K562 (cell line): ENCODE measurements at regions not wholly inside any gene's neighbourhood (a gene's known extent, or its start where the extent isn't known, plus 50 kb on each side); places are given as distances from the start of the nearest gene placed in this dataset.

Experiments
- CTCF ChIP-seq, 3 experiments: IDR thresholded peaks in 2 of 3; conservative IDR thresholded peaks in 1 of 3; 2 replicates each; pipeline ENCODE4 v1.5.1; 2011 to 2012; ENCODE audit warnings: low read length in 3 of 3, mild to moderate bottlenecking in 3 of 3, control low read depth in 2 of 3, improper control_type of control experiment in 1 of 3, inconsistent platforms in 1 of 3, low read depth in 1 of 3, mixed read lengths in 1 of 3, moderate library complexity in 1 of 3; ENCODE audit not compliant: insufficient read depth in 2 of 3
- DPF2 ChIP-seq: fragments of 450-650 bp; IDR thresholded peaks from 2 replicates; pipeline ENCODE4 v1.6.1; 2016
- FOXJ3 ChIP-seq: sonication (generic); formaldehyde crosslinking; IDR thresholded peaks from 2 replicates; pipeline ENCODE4 v1.4.0; 2020; ENCODE audit warnings: mild to moderate bottlenecking, missing genetic modification reagents
- HDAC6 ChIP-seq: IDR thresholded peaks from 2 replicates; pipeline ENCODE4 v1.6.1; 2012; ENCODE audit warnings: low read depth, mild to moderate bottlenecking, control low read depth, inconsistent platforms, low read length, moderate library complexity
- HNRNPLL ChIP-seq: fragments of 200-400 bp; formaldehyde crosslinking; IDR thresholded peaks from 2 replicates; pipeline ENCODE4 v1.6.1; 2017; ENCODE audit warnings: low read length, low read depth, mild to moderate bottlenecking; ENCODE audit not compliant: poor library complexity, severe bottlenecking
- KAT8 ChIP-seq: fragments of 450-650 bp; IDR thresholded peaks from 2 replicates; pipeline ENCODE4 v1.6.1; 2016; ENCODE audit warnings: low read depth, mild to moderate bottlenecking
- MEF2A ChIP-seq: IDR thresholded peaks from 2 replicates; pipeline ENCODE4 v1.6.1; 2011; ENCODE audit warnings: low read depth, mild to moderate bottlenecking, low read length, moderate library complexity; ENCODE audit not compliant: control insufficient read depth
- NFATC3 ChIP-seq: fragments of 450-650 bp; IDR thresholded peaks from 2 replicates; pipeline ENCODE4 v1.6.1; 2017; ENCODE audit warnings: mild to moderate bottlenecking
- POLR2A ChIP-seq: fragments of 450-650 bp; conservative IDR thresholded peaks from 2 replicates; pipeline ENCODE4 v1.6.1; 2016
- RFX5 ChIP-seq: IDR thresholded peaks from 2 replicates; pipeline ENCODE4 v1.6.1; 2011; ENCODE audit warnings: low read depth, mild to moderate bottlenecking, improper control_type of control experiment, low read length
- SP2 ChIP-seq: IDR thresholded peaks from 2 replicates; pipeline ENCODE4 v1.6.1; 2011; ENCODE audit warnings: mild to moderate bottlenecking, low read depth, low read length, moderate library complexity; ENCODE audit not compliant: poor library complexity, severe bottlenecking; ENCODE audit errors: extremely low read depth
- THAP7 ChIP-seq: fragments of 250-450 bp; sonication (Bioruptor Pico); IDR thresholded peaks from 2 replicates; pipeline ENCODE4 v1.5.0; 2021
- ZNF354B ChIP-seq: fragments of 250-450 bp; sonication (Bioruptor Pico); IDR thresholded peaks from 2 replicates; pipeline ENCODE4 v1.4.0; 2020

GRCh38 chr2:114330594-114330993 is 111.8 kb upstream of the DPP10 start:
- TF ChIP-seq SP2: no peak
- TF ChIP-seq HDAC6: no peak
- TF ChIP-seq HNRNPLL: no peak
- TF ChIP-seq CTCF (IDR thresholded peaks at IDR 0.05 in 2 of 3, conservative IDR thresholded peaks at IDR 0.05 in 1 of 3; ENCODE audit: insufficient read depth in 2 of 3, low read depth in 1 of 3, low read length in 3 of 3): no peak
- TF ChIP-seq THAP7 (CRISPR knock-in tag): no peak
- no peak for TF ChIP-seq FOXJ3
- no peak for TF ChIP-seq NFATC3
- TF ChIP-seq KAT8: no peak
- no peak for TF ChIP-seq RFX5
- no peak for TF ChIP-seq POLR2A
- TF ChIP-seq MEF2A: no peak
- no peak for TF ChIP-seq DPF2
- TF ChIP-seq ZNF354B (CRISPR knock-in tag): no peak
